HG03139 (cell line): ENCODE measurements at regions not wholly inside any gene's neighbourhood (a gene's known extent, or its start where the extent isn't known, plus 50 kb on each side); places are given as distances from the start of the nearest gene placed in this dataset.

Experiments used
- ATAC-seq: cut with Tn5 transposase; IDR thresholded peaks from one replicate; pipeline ENCODE4 v1.9.1; 2021; ENCODE audit not compliant: unreplicated experiment

DNA sequence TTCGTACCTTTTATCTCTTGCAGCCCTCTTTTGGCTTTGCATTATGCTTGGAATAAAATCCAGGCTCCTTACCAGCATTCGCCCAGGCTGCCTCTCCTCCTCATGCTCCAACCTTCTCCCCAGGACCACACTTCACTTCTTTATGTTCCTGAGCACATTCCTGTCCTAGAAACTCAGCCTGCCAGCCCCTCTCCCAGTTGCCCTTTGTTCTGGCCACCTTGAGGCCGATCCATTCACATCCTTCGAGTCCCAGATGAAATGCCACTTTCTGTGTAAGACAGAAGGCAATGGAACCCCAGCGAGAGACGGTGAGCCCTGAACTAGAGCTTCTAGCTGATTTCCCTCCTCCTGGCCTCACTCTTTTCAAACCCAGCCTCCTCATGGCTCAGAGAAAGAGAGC lies 73.0 kb upstream of the NTM start:
- ATAC-seq: no peak

DNA sequence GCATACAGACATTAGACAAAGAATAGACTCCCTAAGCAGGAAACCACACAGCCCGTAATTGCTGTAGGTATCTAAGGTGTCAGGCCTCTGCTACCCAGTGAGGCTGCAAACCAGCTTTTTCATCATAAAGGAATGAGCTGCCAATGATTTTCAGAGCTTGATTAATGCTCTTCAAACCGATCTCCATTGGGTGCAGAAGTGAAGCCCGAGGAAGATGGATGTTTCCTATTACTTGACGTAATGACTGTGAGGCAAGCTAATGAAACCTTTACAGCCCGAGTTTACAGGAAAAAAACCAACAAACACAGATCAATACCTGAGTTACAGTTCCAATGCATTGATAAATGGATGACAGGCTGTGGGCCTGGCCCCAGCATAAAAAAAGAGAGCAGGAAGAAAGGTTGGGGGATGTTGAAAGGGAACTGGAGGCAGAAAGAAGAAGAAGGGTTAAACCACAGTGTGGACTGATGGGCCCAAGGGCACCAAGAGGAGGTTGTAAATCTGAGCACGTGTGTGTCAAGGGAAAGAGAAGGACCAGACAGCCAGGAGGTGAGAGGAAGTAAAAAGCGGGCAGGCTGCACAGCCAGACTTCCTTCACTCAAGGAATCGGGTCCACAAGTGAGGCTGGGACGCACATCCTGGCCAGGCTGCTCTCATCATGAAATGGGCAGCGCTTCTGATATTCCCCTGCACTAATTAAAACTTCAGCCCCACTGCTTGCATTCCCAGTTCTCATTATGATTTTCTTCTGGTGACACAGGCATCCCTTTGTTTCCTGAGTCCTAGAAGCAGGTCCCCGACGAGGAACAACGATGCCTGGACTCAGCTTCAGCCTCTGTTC lies 70.6 kb upstream of the NTM start:
- ATAC-seq: no peak

DNA sequence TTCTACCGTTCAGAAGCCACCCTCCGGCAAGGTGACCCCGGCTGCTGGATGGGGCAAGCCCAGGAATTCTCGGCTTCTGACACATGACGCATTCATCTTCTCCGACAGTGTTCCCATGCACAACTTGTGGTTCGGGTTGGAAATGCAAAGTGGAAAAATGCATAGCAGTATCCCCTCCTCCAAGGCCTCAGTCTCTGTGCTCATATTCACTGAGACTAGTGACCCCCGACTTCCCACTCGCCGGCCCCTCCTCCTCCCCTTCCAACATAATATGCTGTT lies 70.0 kb upstream of the NTM start:
- no peak for ATAC-seq

DNA sequence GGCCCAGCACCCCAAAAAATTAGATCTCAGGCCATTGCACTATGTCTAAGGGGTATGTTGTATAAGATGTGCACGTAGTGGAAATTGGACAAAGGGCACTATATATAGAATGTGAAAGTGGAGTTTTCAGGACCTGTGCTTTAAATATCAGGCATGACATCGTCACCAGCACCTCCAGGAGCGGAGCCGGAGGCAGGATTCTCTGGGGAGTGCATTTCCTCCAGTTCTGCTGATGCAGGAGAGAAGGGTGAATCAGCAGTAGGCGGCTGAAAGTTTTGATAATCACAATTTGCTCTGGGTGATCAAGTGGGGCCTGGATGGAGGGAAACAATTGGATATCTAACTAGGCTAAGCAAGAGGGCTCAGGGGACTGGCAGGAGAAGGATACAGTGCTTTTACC lies 69.1 kb upstream of the NTM start:
- no peak for ATAC-seq

DNA sequence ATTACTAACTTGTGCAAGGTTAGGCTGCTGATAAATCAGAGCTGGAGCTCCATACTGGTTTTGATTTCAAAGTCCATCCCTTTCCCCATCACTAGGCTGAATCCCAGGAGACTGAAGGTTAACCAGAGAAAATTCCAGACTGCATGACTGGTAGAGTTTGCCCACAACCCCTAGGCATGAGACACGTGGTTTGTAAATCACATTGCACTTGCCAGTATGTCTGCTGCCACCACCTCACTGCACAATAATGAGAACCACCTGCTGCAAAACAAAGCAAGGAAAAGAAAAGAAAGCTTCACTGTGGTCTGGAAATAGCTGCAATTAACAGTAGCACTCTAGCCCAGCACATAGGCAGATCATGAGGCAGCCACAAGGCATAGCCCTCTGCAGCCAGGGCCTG lies 67.6 kb upstream of the NTM start:
- no peak for ATAC-seq

DNA sequence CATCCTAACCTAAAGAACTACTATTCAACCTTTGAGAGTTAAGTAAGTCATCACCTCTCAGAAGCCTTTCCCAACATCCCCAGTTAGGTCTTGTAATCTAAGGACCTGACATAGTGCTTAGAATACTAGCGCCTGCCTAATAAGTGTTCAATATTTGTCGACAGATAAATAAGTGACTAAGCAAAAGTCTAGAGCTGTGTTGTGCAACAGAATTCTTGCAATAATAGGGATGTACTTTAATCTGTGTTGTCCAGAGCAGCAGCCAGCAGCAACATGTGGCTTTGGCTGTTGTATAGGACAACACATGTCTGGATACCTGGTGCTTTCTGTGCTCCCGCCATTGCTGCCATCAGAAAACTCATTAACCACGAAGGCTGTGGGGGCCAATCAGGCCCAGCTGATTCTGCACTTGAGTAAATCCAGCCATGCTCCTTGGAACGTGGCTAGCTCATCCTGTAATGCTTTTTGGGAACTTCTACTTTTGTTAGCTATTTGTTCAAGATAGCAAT lies 66.8 kb upstream of the NTM start:
- no peak for ATAC-seq

DNA sequence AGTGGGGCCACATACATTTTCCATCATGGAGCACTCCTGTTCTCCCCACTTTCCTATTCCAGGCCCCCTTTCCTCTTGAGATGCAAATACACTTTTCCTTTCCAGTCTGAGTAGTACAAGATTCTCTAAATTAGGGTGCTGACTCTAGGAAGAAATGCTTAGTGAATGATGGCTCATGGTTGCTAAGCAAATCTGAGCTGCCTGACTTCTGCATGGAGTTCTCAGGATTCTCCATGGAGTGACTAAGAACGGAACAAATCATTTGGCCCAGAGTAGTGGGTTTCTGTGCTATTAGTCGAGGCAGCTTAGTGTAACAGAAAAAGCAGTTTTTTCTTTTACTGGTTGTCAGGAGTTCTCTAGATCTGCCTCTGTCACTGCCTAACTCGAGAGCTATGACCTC lies 65.4 kb upstream of the NTM start:
- ATAC-seq: no peak

DNA sequence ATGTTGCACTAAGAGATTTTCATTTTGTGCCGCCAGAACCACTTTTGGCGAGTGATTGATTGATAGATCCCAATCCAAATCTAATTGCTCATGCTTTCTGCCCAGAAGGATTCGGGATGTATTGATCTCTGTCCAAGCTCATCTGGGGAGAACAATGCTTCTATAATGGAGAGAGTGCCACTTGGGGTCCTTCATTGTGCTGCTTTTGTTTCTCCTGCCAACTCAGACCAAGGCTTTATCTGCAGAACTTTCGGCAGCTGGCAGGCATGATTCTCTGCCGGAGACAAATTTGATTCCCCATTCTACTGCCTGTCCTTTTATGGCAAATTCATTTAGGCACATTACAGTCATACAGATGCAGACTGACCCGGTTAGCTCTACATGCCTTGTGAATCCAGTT lies 62.9 kb upstream of the NTM start:
- no peak for ATAC-seq

DNA sequence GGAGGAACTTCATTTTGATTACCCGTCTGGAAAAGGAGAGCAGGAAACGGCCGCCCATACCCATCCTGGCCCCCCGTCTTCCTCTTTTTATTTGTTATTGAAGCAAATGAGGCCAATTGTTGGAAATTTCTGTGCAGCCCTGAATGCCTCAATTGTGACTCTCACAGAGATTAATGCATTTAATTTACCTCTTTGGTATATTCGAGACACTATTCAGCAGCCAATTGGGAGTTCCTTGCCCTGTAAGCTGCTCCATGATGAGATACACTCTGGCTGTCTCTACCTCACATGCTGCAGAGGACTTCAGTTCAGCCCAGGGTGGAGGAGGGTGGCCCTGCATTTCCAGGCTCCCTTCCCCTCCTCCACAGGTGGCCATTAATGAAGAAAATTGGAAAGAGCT lies 60.6 kb upstream of the NTM start:
- no peak for ATAC-seq

DNA sequence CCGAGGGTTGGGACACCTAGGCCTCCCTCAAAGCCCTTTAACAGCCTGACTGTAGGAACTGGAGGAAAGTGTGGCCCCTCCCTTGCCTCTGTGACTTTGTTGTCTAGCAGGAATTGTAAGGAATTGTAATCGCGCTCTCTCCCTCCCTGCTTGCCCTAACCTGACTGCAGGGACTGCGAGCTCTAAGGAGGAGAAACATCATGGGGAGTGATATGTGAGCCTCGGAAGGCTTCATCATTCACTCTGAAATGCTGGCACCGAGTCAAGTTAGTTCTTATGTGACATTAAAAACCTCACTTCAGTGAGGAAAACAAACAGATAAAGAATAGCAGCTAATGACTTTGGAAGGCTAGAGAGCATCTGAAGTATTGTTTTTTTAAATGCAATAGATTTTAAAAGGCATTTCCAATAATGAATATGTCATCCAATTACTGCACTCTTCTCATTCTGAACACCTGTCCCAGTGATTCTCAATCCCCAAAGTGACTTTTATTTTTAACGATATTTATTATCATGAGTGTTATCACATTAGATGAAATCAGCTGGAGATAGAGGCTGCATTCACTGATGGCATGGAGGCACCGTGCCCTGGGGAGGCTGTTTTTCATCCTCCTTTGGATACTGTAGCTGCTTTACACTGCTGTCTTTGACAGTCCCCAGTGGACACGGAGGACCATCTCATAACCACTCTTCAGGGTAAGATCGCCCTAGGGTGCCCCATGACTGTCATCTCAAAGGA lies 58.5 kb upstream of the NTM start:
- ATAC-seq: no peak
